ENCODE measurements at regions not wholly inside any gene's neighbourhood (a gene's known extent, or its start where the extent isn't known, plus 50 kb on each side); places are given as distances from the start of the nearest gene placed in this dataset.

DNA sequence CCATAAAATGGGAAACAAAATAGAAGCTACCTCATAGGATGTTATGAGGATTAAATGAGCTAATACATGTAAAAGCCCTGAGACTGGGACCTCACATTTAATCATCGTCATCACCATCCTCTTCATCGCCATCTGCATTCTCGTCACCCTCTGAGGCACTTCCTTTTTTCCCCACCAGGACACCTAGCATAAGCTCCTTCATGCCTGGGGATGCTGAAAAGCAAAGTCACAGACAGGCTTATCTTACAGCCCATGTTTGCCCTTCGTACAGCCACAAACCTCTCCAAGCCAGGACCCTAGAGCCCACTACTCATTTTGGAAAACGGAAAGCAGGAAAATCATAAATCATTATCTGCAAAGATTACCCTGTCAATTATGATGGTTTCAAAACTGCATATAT, 249.6 kb downstream of the GPAM start:
- no peak overlapping the region for H3K4me2 ChIP-seq (ENCODE audit: low read length)
- no peaks in the 10 kb centered on the region for H3K36me3 ChIP-seq (ENCODE audit: insufficient read depth, low read length)
- no peak overlapping the region for H3K9ac ChIP-seq (ENCODE audit: low read depth, low read length)
- H3K4me3 ChIP-seq (ENCODE audit: low read length), result no peak overlapping the region
- H3K27me3 ChIP-seq (ENCODE audit: control insufficient read depth, insufficient read depth, low read length), result no peaks in the 10 kb centered on the region
- no peaks in the 10 kb centered on the region for H3K9me3 ChIP-seq (replicated peaks; ENCODE audit: low read length)
- H3K4me1 ChIP-seq (ENCODE audit: control insufficient read depth, insufficient read depth, low read length), result no peaks in the 10 kb centered on the region

DNA sequence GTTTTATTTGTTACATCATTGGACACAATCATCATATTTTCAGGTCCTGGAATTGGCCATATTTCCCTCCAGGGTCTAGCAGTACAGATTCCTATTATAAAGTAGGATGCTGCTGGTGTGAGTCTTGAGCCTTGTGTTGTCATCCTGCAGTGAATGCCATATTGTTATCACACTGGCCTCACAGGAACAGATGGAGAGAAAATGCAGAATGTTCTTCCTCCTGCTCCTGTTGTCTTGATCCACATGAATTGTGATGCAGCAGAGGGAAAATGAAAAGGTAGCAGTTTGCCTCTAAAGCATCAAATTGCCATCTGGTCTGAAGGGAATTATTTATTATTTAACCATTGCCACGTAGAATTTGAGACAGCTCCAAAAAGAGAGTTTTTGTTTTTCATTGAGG, 248.6 kb downstream of the GPAM start:
- Histone ChIP-seq H3K9ac (ENCODE audit: low read depth, low read length) (no peak overlapping the region), H3K4me3 (ENCODE audit: low read length) (no peak overlapping the region), H3K9me3 (replicated peaks; ENCODE audit: low read length) (no peaks in the 10 kb centered on the region), H3K27me3 (ENCODE audit: control insufficient read depth, insufficient read depth, low read length) (no peaks in the 10 kb centered on the region), H3K4me1 (ENCODE audit: control insufficient read depth, insufficient read depth, low read length) (no peaks in the 10 kb centered on the region), H3K4me2 (ENCODE audit: low read length) (no peak overlapping the region), H3K36me3 (ENCODE audit: insufficient read depth, low read length) (no peaks in the 10 kb centered on the region)

DNA sequence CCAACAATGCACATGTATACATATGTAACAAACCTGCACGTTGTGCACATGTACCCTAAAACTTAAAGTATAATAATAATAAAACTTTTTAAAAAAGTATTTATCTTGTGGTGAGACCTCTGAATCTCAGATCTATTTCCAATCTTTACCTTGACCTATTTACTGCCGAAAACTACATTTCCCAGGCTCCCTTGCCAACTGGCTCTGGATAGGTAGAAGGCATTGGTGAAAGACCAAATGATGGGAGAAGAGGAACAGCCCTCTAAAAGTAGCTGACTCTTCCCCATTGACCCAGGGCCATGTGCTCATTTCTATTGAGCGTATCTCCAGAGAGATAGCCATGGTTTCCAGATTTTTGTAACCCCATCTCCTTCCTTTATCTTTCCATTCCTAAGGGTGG, 247.4 kb downstream of the GPAM start:
- H3K4me3 ChIP-seq (ENCODE audit: low read length), result no peak overlapping the region
- H3K4me1 ChIP-seq (ENCODE audit: control insufficient read depth, insufficient read depth, low read length), result no peaks in the 10 kb centered on the region
- H3K27me3 ChIP-seq (ENCODE audit: control insufficient read depth, insufficient read depth, low read length), result no peaks in the 10 kb centered on the region
- no peak overlapping the region for H3K4me2 ChIP-seq (ENCODE audit: low read length)
- no peak overlapping the region for H3K9ac ChIP-seq (ENCODE audit: low read depth, low read length)
- H3K9me3 ChIP-seq (replicated peaks; ENCODE audit: low read length), result no peaks in the 10 kb centered on the region
- H3K36me3 ChIP-seq (ENCODE audit: insufficient read depth, low read length), result no peaks in the 10 kb centered on the region

DNA sequence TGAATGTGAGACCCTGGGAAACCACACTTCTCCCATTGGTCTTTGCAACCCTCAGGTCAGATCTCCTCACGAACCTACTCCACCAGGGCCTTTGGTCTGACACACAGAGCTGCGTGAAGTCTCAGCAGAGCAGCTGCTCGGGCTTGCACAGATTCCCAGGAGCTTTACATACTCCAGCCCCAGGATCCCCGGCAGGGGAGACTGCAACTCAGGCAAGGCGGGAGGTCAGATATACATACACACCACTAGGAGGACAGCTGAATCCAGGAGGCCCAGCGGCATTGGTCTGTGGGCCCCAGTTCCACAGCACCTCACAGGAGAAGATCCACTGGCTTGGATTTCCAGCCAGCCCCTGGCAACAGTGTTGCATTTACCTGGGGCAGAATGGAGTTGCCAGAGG, 239.2 kb downstream of the GPAM start:
- Histone ChIP-seq H3K36me3 (ENCODE audit: insufficient read depth, low read length) (no peaks in the 10 kb centered on the region), H3K4me1 (ENCODE audit: control insufficient read depth, insufficient read depth, low read length) (no peaks in the 10 kb centered on the region), H3K27me3 (ENCODE audit: control insufficient read depth, insufficient read depth, low read length) (no peaks in the 10 kb centered on the region), H3K9ac (ENCODE audit: low read depth, low read length) (no peak overlapping the region), H3K4me2 (ENCODE audit: low read length) (no peak overlapping the region), H3K9me3 (replicated peaks; ENCODE audit: low read length) (no peaks in the 10 kb centered on the region), H3K4me3 (ENCODE audit: low read length) (no peak overlapping the region)

DNA sequence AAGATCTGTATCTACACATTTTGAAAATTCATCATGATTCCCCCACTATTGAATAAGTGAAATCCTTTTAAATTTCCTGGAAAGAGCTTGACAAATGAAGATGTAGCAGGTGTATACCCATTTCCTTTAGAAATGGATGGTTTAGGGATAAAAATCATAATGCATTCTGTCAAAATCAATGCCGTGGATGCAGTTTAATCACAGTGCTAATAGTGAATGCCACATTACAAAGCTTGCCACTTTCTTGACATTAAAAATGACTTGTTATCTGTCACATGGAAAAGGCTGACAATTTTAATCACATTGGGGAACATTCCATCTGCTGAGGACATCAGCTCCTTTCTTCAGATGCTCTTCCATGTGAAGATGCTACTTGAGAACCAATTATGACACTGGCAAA, 229.6 kb downstream of the GPAM start:
- Histone ChIP-seq H3K36me3 (ENCODE audit: insufficient read depth, low read length) (no peaks in the 10 kb centered on the region), H3K27me3 (ENCODE audit: control insufficient read depth, insufficient read depth, low read length) (no peaks in the 10 kb centered on the region), H3K4me2 (ENCODE audit: low read length) (no peak overlapping the region), H3K9me3 (replicated peaks; ENCODE audit: low read length) (no peaks in the 10 kb centered on the region), H3K4me1 (ENCODE audit: control insufficient read depth, insufficient read depth, low read length) (no peaks in the 10 kb centered on the region), H3K9ac (ENCODE audit: low read depth, low read length) (no peak overlapping the region), H3K4me3 (ENCODE audit: low read length) (no peak overlapping the region)

DNA sequence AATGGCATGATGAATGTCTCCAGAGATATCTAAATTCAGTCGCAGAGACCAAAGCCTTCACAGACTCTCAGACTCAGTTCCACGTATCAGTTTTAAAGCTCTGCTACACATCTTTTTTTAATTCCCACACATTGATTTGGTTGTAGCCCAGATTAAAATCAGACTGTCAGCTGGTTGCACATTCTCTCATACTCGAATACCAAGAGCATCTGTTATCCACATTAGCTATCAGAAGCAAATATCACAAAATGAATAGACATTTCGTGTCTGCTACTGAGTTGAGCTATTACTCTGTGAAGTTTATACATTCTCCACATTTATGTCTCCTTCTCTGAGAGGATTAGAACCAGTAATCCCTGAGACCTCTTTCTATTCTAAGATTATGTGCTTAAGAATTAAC, 229.2 kb downstream of the GPAM start:
- no peaks in the 10 kb centered on the region for H3K4me1 ChIP-seq (ENCODE audit: control insufficient read depth, insufficient read depth, low read length)
- H3K36me3 ChIP-seq (ENCODE audit: insufficient read depth, low read length), result no peaks in the 10 kb centered on the region
- H3K4me2 ChIP-seq (ENCODE audit: low read length), result no peak overlapping the region
- H3K27me3 ChIP-seq (ENCODE audit: control insufficient read depth, insufficient read depth, low read length), result no peaks in the 10 kb centered on the region
- no peaks in the 10 kb centered on the region for H3K9me3 ChIP-seq (replicated peaks; ENCODE audit: low read length)
- no peak overlapping the region for H3K4me3 ChIP-seq (ENCODE audit: low read length)
- H3K9ac ChIP-seq (ENCODE audit: low read depth, low read length), result no peak overlapping the region

DNA sequence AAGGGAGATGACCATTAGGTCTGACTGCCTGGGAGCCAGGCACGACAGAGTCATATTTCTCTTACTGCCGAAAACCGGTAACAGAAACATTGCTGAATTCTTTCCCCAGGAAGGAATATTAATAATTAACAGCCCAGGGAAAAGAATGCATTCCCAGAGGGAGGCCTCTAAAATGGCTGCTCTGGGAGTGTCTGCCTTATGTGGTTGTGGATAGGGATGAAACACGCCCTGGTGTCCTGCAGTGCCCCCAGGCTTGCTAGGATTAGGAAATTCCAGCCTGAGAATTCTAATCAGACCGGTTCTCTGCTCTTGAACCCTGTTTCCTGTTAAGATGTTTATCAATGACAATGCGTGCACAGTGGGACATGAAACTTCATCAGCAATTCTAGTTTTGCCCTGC, 226.7 kb downstream of the GPAM start:
- no peak overlapping the region for H3K4me2 ChIP-seq (ENCODE audit: low read length)
- H3K9me3 ChIP-seq (replicated peaks; ENCODE audit: low read length), result no peaks in the 10 kb centered on the region
- no peaks in the 10 kb centered on the region for H3K27me3 ChIP-seq (ENCODE audit: control insufficient read depth, insufficient read depth, low read length)
- H3K4me1 ChIP-seq (ENCODE audit: control insufficient read depth, insufficient read depth, low read length), result no peaks in the 10 kb centered on the region
- H3K4me3 ChIP-seq (ENCODE audit: low read length), result no peak overlapping the region
- no peak overlapping the region for H3K9ac ChIP-seq (ENCODE audit: low read depth, low read length)
- H3K36me3 ChIP-seq (ENCODE audit: insufficient read depth, low read length), result no peaks in the 10 kb centered on the region

DNA sequence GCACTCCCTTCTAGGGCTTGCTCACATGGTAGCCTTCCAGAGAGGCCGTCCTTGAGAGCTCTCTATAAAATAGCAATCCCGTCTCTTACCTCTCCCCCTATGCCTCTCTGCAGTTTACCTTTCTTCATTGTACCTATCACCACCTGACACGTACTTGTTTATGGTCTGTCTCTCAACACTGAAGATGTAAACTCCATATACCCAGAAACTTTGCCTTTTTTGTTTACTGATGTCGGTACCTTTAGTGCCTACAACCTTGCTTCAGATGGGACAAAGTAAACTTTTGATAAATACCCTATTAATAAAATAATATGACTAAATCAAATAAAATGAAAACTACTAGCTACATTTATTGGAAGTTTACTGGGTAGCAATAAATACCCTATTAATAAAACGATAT, 220.6 kb downstream of the GPAM start:
- Histone ChIP-seq H3K4me2 (ENCODE audit: low read length) (no peak overlapping the region), H3K27me3 (ENCODE audit: control insufficient read depth, insufficient read depth, low read length) (no peaks in the 10 kb centered on the region), H3K36me3 (ENCODE audit: insufficient read depth, low read length) (no peaks in the 10 kb centered on the region), H3K4me1 (ENCODE audit: control insufficient read depth, insufficient read depth, low read length) (peaks cover 4% of the 10 kb centered on the region), H3K4me3 (ENCODE audit: low read length) (no peak overlapping the region), H3K9me3 (replicated peaks; ENCODE audit: low read length) (no peaks in the 10 kb centered on the region), H3K9ac (ENCODE audit: low read depth, low read length) (no peak overlapping the region)

DNA sequence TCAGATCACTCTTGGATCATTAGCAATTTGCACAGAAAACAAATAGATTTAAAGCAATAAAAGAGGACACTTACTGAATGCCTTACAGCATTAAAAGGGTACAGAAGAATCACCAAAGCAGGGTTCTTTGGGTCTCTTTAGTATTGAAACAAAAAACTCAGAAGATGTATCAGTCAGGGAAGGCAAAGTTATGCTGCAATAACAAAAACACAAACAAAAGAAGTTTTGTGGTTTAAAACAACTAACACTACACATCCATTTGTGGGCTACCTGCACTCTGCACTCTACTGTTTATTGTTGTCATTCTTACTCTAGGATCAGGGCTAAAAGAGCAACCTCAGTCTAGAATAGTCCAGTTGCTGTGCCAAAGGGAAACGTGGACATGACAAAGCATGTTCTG, 216.4 kb downstream of the GPAM start:
- Histone ChIP-seq H3K4me2 (ENCODE audit: low read length) (no peak overlapping the region), H3K36me3 (ENCODE audit: insufficient read depth, low read length) (no peaks in the 10 kb centered on the region), H3K27me3 (ENCODE audit: control insufficient read depth, insufficient read depth, low read length) (no peaks in the 10 kb centered on the region), H3K9me3 (replicated peaks; ENCODE audit: low read length) (no peaks in the 10 kb centered on the region), H3K4me1 (ENCODE audit: control insufficient read depth, insufficient read depth, low read length) (peaks cover 11% of the 10 kb centered on the region), H3K4me3 (ENCODE audit: low read length) (no peak overlapping the region), H3K9ac (ENCODE audit: low read depth, low read length) (no peak overlapping the region)

DNA sequence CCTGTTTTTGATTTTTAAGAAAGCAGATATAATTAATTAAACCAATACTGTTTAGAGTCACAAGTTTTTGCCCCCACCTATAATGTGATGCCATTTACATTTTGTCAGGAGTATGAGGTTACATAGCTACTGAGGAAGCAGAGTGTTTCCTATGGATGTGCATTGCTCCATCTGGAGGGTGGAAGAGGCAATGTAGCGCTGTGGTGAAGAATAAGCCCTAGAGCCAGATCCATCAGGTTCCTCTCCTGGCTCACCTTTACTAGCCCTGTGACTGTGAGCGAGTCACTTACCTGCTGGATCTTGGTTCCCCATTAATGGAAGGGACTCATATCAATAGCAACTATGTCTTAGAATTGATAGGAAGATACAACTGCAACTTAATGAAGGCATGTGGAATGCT, 216.0 kb downstream of the GPAM start:
- Histone ChIP-seq H3K4me1 (ENCODE audit: control insufficient read depth, insufficient read depth, low read length) (peaks cover 16% of the 10 kb centered on the region), H3K36me3 (ENCODE audit: insufficient read depth, low read length) (no peaks in the 10 kb centered on the region), H3K27me3 (ENCODE audit: control insufficient read depth, insufficient read depth, low read length) (no peaks in the 10 kb centered on the region), H3K9me3 (replicated peaks; ENCODE audit: low read length) (no peaks in the 10 kb centered on the region), H3K9ac (ENCODE audit: low read depth, low read length) (no peak overlapping the region), H3K4me2 (ENCODE audit: low read length) (no peak overlapping the region), H3K4me3 (ENCODE audit: low read length) (no peak overlapping the region)

DNA sequence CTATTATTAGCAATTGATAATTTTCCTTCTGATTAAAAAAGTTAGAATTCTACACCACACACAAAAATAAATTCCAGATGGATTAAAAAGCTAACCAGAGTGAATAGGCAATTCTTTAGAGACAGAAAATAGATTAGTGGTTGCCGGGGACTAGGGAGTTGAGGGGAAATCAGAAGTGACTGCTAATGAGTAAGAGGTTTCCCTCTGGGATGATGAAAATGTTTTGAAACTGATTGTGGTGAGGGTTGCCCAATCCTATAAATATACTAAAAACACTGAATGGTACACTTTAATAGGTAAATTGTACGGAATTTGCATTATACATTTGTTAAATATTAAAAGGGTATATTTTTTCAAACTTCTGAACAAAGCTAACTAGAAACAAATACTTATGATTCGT, 214.9 kb downstream of the GPAM start:
- Histone ChIP-seq H3K36me3 (ENCODE audit: insufficient read depth, low read length) (no peaks in the 10 kb centered on the region), H3K4me3 (ENCODE audit: low read length) (no peak overlapping the region), H3K4me2 (ENCODE audit: low read length) (no peak overlapping the region), H3K9me3 (replicated peaks; ENCODE audit: low read length) (no peaks in the 10 kb centered on the region), H3K9ac (ENCODE audit: low read depth, low read length) (no peak overlapping the region), H3K4me1 (ENCODE audit: control insufficient read depth, insufficient read depth, low read length) (peaks cover 26% of the 10 kb centered on the region), H3K27me3 (ENCODE audit: control insufficient read depth, insufficient read depth, low read length) (no peaks in the 10 kb centered on the region)

DNA sequence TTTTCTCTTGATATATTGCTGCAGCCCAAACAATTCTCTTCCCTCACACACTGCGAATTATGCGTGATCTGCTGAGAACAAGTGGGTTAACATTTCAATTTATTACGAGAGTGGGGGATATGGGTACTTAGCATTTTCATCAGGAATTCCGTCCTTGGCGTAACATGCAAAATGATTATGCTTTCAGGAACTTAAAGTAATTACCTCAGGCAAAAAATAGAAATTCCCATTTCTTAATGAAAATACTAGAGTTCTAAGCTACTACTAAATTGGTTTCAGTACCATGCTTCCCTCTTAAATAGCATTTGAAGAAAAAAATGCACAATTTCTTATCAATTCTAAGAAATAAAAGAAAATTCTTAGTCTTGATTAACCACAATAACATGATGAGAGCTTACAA, 213.5 kb downstream of the GPAM start:
- H3K9me3 ChIP-seq (replicated peaks; ENCODE audit: low read length), result no peaks in the 10 kb centered on the region
- no peaks in the 10 kb centered on the region for H3K27me3 ChIP-seq (ENCODE audit: control insufficient read depth, insufficient read depth, low read length)
- H3K4me1 ChIP-seq (ENCODE audit: control insufficient read depth, insufficient read depth, low read length), result peaks cover 33% of the 10 kb centered on the region
- H3K4me2 ChIP-seq (ENCODE audit: low read length), result no peak overlapping the region
- no peaks in the 10 kb centered on the region for H3K36me3 ChIP-seq (ENCODE audit: insufficient read depth, low read length)
- H3K4me3 ChIP-seq (ENCODE audit: low read length), result no peak overlapping the region
- H3K9ac ChIP-seq (ENCODE audit: low read depth, low read length), result no peak overlapping the region

DNA sequence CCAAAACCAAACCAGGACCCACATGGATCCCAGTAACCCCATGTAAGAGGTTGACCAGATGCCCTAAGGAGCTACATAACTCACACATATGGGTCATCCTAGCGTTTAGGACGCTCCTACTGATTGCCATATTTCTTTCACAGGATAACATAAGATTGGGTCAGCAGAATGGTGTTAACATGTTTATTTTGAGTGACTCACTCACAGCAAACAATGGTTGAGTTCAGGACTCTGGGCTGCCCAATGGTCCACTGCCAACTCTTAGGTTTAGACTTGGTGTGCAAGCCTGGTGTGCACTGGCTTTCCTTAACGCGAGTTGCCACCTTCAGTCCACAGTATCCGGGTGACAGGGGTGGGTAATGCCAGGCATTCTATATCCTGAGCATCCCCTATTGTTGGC, 211.5 kb downstream of the GPAM start:
- H3K9ac ChIP-seq (ENCODE audit: low read depth, low read length), result no peak overlapping the region
- H3K9me3 ChIP-seq (replicated peaks; ENCODE audit: low read length), result no peaks in the 10 kb centered on the region
- H3K4me1 ChIP-seq (ENCODE audit: control insufficient read depth, insufficient read depth, low read length), result peaks cover 33% of the 10 kb centered on the region
- H3K4me2 ChIP-seq (ENCODE audit: low read length), result no peak overlapping the region
- H3K36me3 ChIP-seq (ENCODE audit: insufficient read depth, low read length), result no peaks in the 10 kb centered on the region
- no peak overlapping the region for H3K4me3 ChIP-seq (ENCODE audit: low read length)
- no peaks in the 10 kb centered on the region for H3K27me3 ChIP-seq (ENCODE audit: control insufficient read depth, insufficient read depth, low read length)

All from skeletal muscle satellite cell (primary cell).